ENCODE measurements at regions not wholly inside any gene's neighbourhood (a gene's known extent, or its start where the extent isn't known, plus 50 kb on each side); places are given as distances from the start of the nearest gene placed in this dataset.
"Not testable (repeated sequence)": the region's sequence is repeated elsewhere in the genome, so short reads cannot be mapped to it uniquely, and the experiment has no call there.

DNA sequence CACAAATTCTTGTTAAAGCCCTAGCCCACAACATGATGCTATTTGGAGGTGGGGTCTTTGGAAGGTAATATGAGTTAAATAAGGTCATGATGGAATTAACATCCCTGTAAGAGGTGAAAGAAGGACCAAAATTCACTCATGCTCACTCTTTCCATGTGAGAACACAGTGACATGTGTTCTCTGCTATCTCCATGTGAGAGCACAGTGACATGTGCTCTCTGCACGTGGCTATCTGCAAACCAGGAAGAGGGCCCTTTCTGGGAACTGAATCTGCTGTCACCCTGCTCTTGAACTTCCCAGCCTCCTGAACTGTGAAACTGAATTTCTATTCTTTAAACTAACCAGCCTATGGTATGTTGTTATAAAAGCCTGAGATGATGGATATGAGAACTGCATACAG lies 1159.4 kb upstream of the ADGRB3 start:
- CTCF ChIA-PET, result no interaction called here
- no peak overlapping the region for H3K4me3 ChIP-seq (ENCODE audit: low read depth, low read length)
- POLR2A ChIA-PET, result no interaction called here
- no peak for TF ChIP-seq CTCF (IDR thresholded peaks at IDR 0.05; ENCODE audit: insufficient read depth, low read length, missing control alignments)
- no peak for DNase-seq (ENCODE audit: low read depth, low spot score)

DNA sequence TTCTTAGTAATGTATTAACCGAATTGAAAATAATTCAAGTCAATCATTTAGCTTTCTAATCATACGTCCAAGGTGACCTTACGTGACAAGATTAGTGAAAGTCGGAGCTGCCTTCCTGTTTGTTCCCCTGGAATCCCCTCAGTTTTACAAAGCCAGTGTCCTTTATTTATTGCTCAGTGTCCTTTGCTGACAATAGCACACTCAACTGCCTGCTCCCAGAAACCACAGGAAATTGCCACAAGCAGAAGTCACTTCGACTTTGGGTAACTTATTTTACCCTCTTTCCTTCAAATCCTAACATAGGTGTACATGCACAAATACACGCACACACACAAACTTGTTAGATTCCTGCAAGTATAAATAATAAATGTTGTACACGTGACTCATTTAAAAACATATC lies 1167.7 kb upstream of the ADGRB3 start:
- CTCF ChIA-PET, result no interaction called here
- TF ChIP-seq CTCF (IDR thresholded peaks at IDR 0.05; ENCODE audit: insufficient read depth, low read length, missing control alignments), result no peak
- H3K4me3 ChIP-seq (ENCODE audit: low read depth, low read length), result no peak overlapping the region
- POLR2A ChIA-PET, result no interaction called here
- DNase-seq (ENCODE audit: low read depth, low spot score), result no peak

DNA sequence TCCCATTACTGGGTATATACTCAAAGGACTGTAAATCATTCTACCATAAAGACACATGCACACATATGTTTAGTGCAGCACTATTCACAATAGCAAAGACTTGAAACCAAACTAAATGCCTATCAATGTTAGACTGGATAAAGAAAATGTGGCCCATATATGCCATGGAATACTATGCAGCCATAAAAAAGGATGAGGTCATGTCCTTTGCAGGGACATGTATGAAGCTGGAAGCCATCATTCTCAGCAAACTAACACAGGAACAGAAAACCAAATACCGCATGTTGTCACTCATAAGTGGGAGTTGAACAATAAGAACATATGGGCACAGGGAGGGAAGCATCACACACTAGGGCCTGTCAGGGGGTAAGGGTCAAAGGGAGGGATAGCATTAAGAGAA lies 1172.4 kb upstream of the ADGRB3 start:
- CTCF ChIA-PET; H3K4me3 ChIP-seq (ENCODE audit: low read depth, low read length); DNase-seq (ENCODE audit: low read depth, low spot score); POLR2A ChIA-PET: not testable (repeated sequence)

GRCh38 chr6:67459556-67459955 lies 1175.5 kb upstream of the ADGRB3 start:
- CTCF ChIA-PET, result no interaction called here
- H3K4me3 ChIP-seq (ENCODE audit: low read depth, low read length), result no peak overlapping the region
- POLR2A ChIA-PET, result no interaction called here
- no peak for TF ChIP-seq CTCF (IDR thresholded peaks at IDR 0.05; ENCODE audit: insufficient read depth, low read length, missing control alignments)
- DNase-seq (ENCODE audit: low read depth, low spot score), result no peak

- DNase-seq (ENCODE audit: low read depth, low spot score), result no peak
- H3K4me3 ChIP-seq (ENCODE audit: low read depth, low read length), result no peak overlapping the region
- POLR2A ChIA-PET, result no interaction called here
- TF ChIP-seq CTCF (IDR thresholded peaks at IDR 0.05; ENCODE audit: insufficient read depth, low read length, missing control alignments), result no peak
- CTCF ChIA-PET, result no interaction called here
Observed at GRCh38 chr6:67458265-67458664, 1176.8 kb upstream of the ADGRB3 start.

- POLR2A ChIA-PET, result no interaction called here
- no peak for TF ChIP-seq CTCF (IDR thresholded peaks at IDR 0.05; ENCODE audit: insufficient read depth, low read length, missing control alignments)
- no peak overlapping the region for H3K4me3 ChIP-seq (ENCODE audit: low read depth, low read length)
- CTCF ChIA-PET, result no interaction called here
- DNase-seq (ENCODE audit: low read depth, low spot score), result no peak
Observed at GRCh38 chr6:67451874-67452273, 1183.2 kb upstream of the ADGRB3 start.

GRCh38 chr6:67450641-67451040 lies 1184.4 kb upstream of the ADGRB3 start:
- H3K4me3 ChIP-seq (ENCODE audit: low read depth, low read length), result no peak overlapping the region
- TF ChIP-seq CTCF (IDR thresholded peaks at IDR 0.05; ENCODE audit: insufficient read depth, low read length, missing control alignments), result no peak
- CTCF ChIA-PET, result no interaction called here
- POLR2A ChIA-PET, result no interaction called here
- DNase-seq (ENCODE audit: low read depth, low spot score), result no peak

Data from AG04449 (cell line).